CD4-positive, CD25-positive, alpha-beta regulatory T cell (primary cell): ENCODE measurements at regions not wholly inside any gene's neighbourhood (a gene's known extent, or its start where the extent isn't known, plus 50 kb on each side); places are given as distances from the start of the nearest gene placed in this dataset.

Experiments
- ATAC-seq, 2 donors: fragments of 150-1000 bp; cut with Tn5 transposase; one replicate each; pipeline ENCODE4 v1.10.0; 2021; ENCODE audit warnings: low read depth in 2 of 2, moderate number of reproducible peaks in 2 of 2, moderate library complexity in 1 of 2
- DNase-seq, 3 donors: peaks; one replicate each; pipeline versions ENCODE4 v3.0.0 to v3.0.0-alpha.2; 2012 to 2022; ENCODE audit warnings: mixed read lengths in 1 of 3
- H3K27ac ChIP-seq: one replicate; pipeline ENCODE4 v1.7.0; 2013; ENCODE audit warnings: mild to moderate bottlenecking, low read length; ENCODE audit not compliant: insufficient read depth, poor library complexity, severe bottlenecking
- H3K27me3 ChIP-seq: one replicate; pipeline ENCODE4 v1.7.0; 2013; ENCODE audit warnings: low read length; ENCODE audit not compliant: control insufficient read depth, insufficient read depth
- H3K36me3 ChIP-seq: one replicate; pipeline ENCODE4 v1.7.0; 2013; ENCODE audit warnings: mild to moderate bottlenecking, low read length, moderate library complexity; ENCODE audit not compliant: control insufficient read depth, insufficient read depth
- H3K4me1 ChIP-seq: 2 replicates; pipeline ENCODE4 v1.7.0; 2013; ENCODE audit warnings: mild to moderate bottlenecking, low read length; ENCODE audit not compliant: insufficient read depth, control insufficient read depth, poor library complexity, severe bottlenecking
- H3K4me3 ChIP-seq: one replicate; pipeline ENCODE4 v1.7.0; 2013; ENCODE audit warnings: low read depth, mild to moderate bottlenecking, low read length, moderate library complexity
- H3K9me3 ChIP-seq, 2 experiments: 1 replicate in 1 of 2; 2 replicates in 1 of 2; pipeline ENCODE4 v1.7.0; 2013; ENCODE audit warnings: low read length in 2 of 2, mild to moderate bottlenecking in 1 of 2, moderate library complexity in 1 of 2; ENCODE audit not compliant: control insufficient read depth in 2 of 2
- H3K27ac Mint-ChIP-seq, 3 donors: one replicate each; pipeline ENCODE4 v1.8.0; 2020 to 2022; ENCODE audit warnings: mild to moderate bottlenecking in 3 of 3, mixed read lengths in 3 of 3, moderate library complexity in 2 of 3
- H3K27me3 Mint-ChIP-seq: one replicate; pipeline ENCODE4 v1.8.0; 2022; ENCODE audit warnings: mild to moderate bottlenecking, mixed read lengths
- H3K36me3 Mint-ChIP-seq: one replicate; pipeline ENCODE4 v1.8.0; 2020; ENCODE audit warnings: mixed read lengths
- H3K4me1 Mint-ChIP-seq, 4 donors: one replicate each; pipeline ENCODE4 v1.8.0; 2020 to 2022; ENCODE audit warnings: mixed read lengths in 4 of 4, mild to moderate bottlenecking in 1 of 4
- H3K4me3 Mint-ChIP-seq, 4 donors: one replicate each; pipeline ENCODE4 v1.8.0; 2020 to 2022; ENCODE audit warnings: mild to moderate bottlenecking in 4 of 4, mixed read lengths in 4 of 4, moderate library complexity in 3 of 4
- H3K9me3 Mint-ChIP-seq, 7 donors: one replicate each; pipeline ENCODE4 v1.8.0; 2020 to 2022; ENCODE audit warnings: mixed read lengths in 7 of 7, mild to moderate bottlenecking in 3 of 7, moderate library complexity in 2 of 7

- H3K4me1 ChIP-seq, result no peaks in the 10 kb centered on the region
- H3K4me3 ChIP-seq, result no peak overlapping the region
- no peaks in the 10 kb centered on the region for H3K36me3 ChIP-seq
- no peak overlapping the region for H3K4me3 Mint-ChIP-seq
- no peaks in the 10 kb centered on the region for H3K27me3 ChIP-seq
- H3K27ac ChIP-seq, result no peak overlapping the region
- H3K4me1 Mint-ChIP-seq, result no peaks in the 10 kb centered on the region
- H3K9me3 Mint-ChIP-seq, result peaks cover 0 to 3% (median 0%) of the 10 kb centered on the region in 7 donors
- no peaks in the 10 kb centered on the region for H3K9me3 ChIP-seq
- H3K27me3 Mint-ChIP-seq, result no peaks in the 10 kb centered on the region
- no peak overlapping the region for H3K27ac Mint-ChIP-seq
- no peak for DNase-seq
- ATAC-seq, result no peak
- no peaks in the 10 kb centered on the region for H3K36me3 Mint-ChIP-seq
These were observed 942.5 kb upstream of the SLC39A10 start for GRCh38 chr2:194714541-194714940.

- Mint-ChIP-seq H3K27ac (no peak overlapping the region), H3K27me3 (no peaks in the 10 kb centered on the region), H3K36me3 (no peaks in the 10 kb centered on the region), H3K9me3 (peaks cover 0 to 3% (median 0%) of the 10 kb centered on the region in 7 donors), H3K4me1 (no peaks in the 10 kb centered on the region), H3K4me3 (no peak overlapping the region)
- Histone ChIP-seq H3K9me3 (no peaks in the 10 kb centered on the region), H3K27ac (no peak overlapping the region), H3K36me3 (no peaks in the 10 kb centered on the region), H3K4me1 (no peaks in the 10 kb centered on the region), H3K4me3 (no peak overlapping the region), H3K27me3 (no peaks in the 10 kb centered on the region)
- ATAC-seq (no peak), DNase-seq (no peak)
These were observed 947.2 kb upstream of the SLC39A10 start for GRCh38 chr2:194709840-194710239.

- Histone ChIP-seq H3K27ac (no peak overlapping the region), H3K4me1 (no peaks in the 10 kb centered on the region), H3K9me3 (no peaks in the 10 kb centered on the region), H3K27me3 (no peaks in the 10 kb centered on the region), H3K36me3 (no peaks in the 10 kb centered on the region), H3K4me3 (no peak overlapping the region)
- H3K9me3 Mint-ChIP-seq, result peaks cover 0 to 6% (median 0%) of the 10 kb centered on the region in 7 donors
- ATAC-seq, result no peak
- no peak overlapping the region for H3K4me3 Mint-ChIP-seq
- H3K36me3 Mint-ChIP-seq, result no peaks in the 10 kb centered on the region
- DNase-seq, result no peak
- H3K27ac Mint-ChIP-seq, result no peak overlapping the region
- H3K4me1 Mint-ChIP-seq, result no peaks in the 10 kb centered on the region
- no peaks in the 10 kb centered on the region for H3K27me3 Mint-ChIP-seq
These were observed 950.8 kb upstream of the SLC39A10 start for GRCh38 chr2:194706179-194706578.

- no peak overlapping the region for H3K4me3 ChIP-seq
- H3K4me3 Mint-ChIP-seq, result no peak overlapping the region
These were observed 951.6 kb upstream of the SLC39A10 start for GRCh38 chr2:194705398-194705797.

GRCh38 chr2:194700726-194701125 is 956.3 kb upstream of the SLC39A10 start:
- no peaks in the 10 kb centered on the region for H3K36me3 Mint-ChIP-seq
- no peak overlapping the region for H3K27ac Mint-ChIP-seq
- DNase-seq (no peak), ATAC-seq (no peak)
- no peaks in the 10 kb centered on the region for H3K4me1 Mint-ChIP-seq
- H3K9me3 Mint-ChIP-seq, result peaks cover 0 to 6% (median 0%) of the 10 kb centered on the region in 7 donors
- Histone ChIP-seq H3K4me3 (no peak overlapping the region), H3K9me3 (no peaks in the 10 kb centered on the region), H3K36me3 (no peaks in the 10 kb centered on the region), H3K27me3 (no peaks in the 10 kb centered on the region), H3K27ac (no peak overlapping the region), H3K4me1 (no peaks in the 10 kb centered on the region)
- peaks cover 5% of the 10 kb centered on the region for H3K27me3 Mint-ChIP-seq
- no peak overlapping the region for H3K4me3 Mint-ChIP-seq

More at GRCh38 chr2:194705398-194705797, 951.6 kb upstream of the SLC39A10 start:
- Histone ChIP-seq H3K27me3 (no peaks in the 10 kb centered on the region), H3K36me3 (no peaks in the 10 kb centered on the region), H3K9me3 (no peaks in the 10 kb centered on the region), H3K27ac (no peak overlapping the region), H3K4me1 (no peaks in the 10 kb centered on the region)
- no peaks in the 10 kb centered on the region for H3K27me3 Mint-ChIP-seq
- peaks cover 0 to 5% (median 0%) of the 10 kb centered on the region in 7 donors for H3K9me3 Mint-ChIP-seq
- DNase-seq, result no peak
- no peaks in the 10 kb centered on the region for H3K36me3 Mint-ChIP-seq
- H3K4me1 Mint-ChIP-seq, result no peaks in the 10 kb centered on the region
- no peak overlapping the region for H3K27ac Mint-ChIP-seq
- no peak for ATAC-seq

GRCh38 chr2:194700116-194700515 is 956.9 kb upstream of the SLC39A10 start:
- no peaks in the 10 kb centered on the region for H3K4me1 ChIP-seq
- no peak for ATAC-seq
- H3K36me3 ChIP-seq, result no peaks in the 10 kb centered on the region
- peaks cover 0 to 6% (median 0%) of the 10 kb centered on the region in 7 donors for H3K9me3 Mint-ChIP-seq
- no peak overlapping the region for H3K4me3 Mint-ChIP-seq
- no peak overlapping the region for H3K27ac Mint-ChIP-seq
- H3K27me3 ChIP-seq, result no peaks in the 10 kb centered on the region
- no peak overlapping the region for H3K27ac ChIP-seq
- no peaks in the 10 kb centered on the region for H3K9me3 ChIP-seq
- H3K4me1 Mint-ChIP-seq, result no peaks in the 10 kb centered on the region
- peaks cover 5% of the 10 kb centered on the region for H3K27me3 Mint-ChIP-seq
- DNase-seq, result no peak
- no peak overlapping the region for H3K4me3 ChIP-seq
- no peaks in the 10 kb centered on the region for H3K36me3 Mint-ChIP-seq

GRCh38 chr2:194698012-194698411 is 959.0 kb upstream of the SLC39A10 start:
- ATAC-seq (no peak), DNase-seq (no peak)
- Histone ChIP-seq H3K27ac (no peak overlapping the region), H3K27me3 (no peaks in the 10 kb centered on the region), H3K9me3 (no peaks in the 10 kb centered on the region), H3K36me3 (no peaks in the 10 kb centered on the region), H3K4me3 (no peak overlapping the region), H3K4me1 (no peaks in the 10 kb centered on the region)
- Mint-ChIP-seq H3K27ac (no peak overlapping the region), H3K4me1 (no peaks in the 10 kb centered on the region), H3K9me3 (peaks cover 0 to 7% (median 0%) of the 10 kb centered on the region in 7 donors), H3K27me3 (peaks cover 5% of the 10 kb centered on the region), H3K4me3 (no peak overlapping the region), H3K36me3 (no peaks in the 10 kb centered on the region)

- Histone ChIP-seq H3K27ac (no peak overlapping the region), H3K36me3 (no peaks in the 10 kb centered on the region), H3K9me3 (no peaks in the 10 kb centered on the region), H3K4me3 (no peak overlapping the region), H3K27me3 (no peaks in the 10 kb centered on the region), H3K4me1 (no peaks in the 10 kb centered on the region)
- no peaks in the 10 kb centered on the region for H3K4me1 Mint-ChIP-seq
- no peak overlapping the region for H3K27ac Mint-ChIP-seq
- peaks cover 0 to 7% (median 0%) of the 10 kb centered on the region in 7 donors for H3K9me3 Mint-ChIP-seq
- peaks cover 5% of the 10 kb centered on the region for H3K27me3 Mint-ChIP-seq
- H3K4me3 Mint-ChIP-seq, result no peak overlapping the region
- H3K36me3 Mint-ChIP-seq, result no peaks in the 10 kb centered on the region
- no peak for DNase-seq
- ATAC-seq, result no peak
These were observed 959.6 kb upstream of the SLC39A10 start for GRCh38 chr2:194697439-194697838.
